ENCODE measurements at regions not wholly inside any gene's neighbourhood (a gene's known extent, or its start where the extent isn't known, plus 50 kb on each side); places are given as distances from the start of the nearest gene placed in this dataset.

GRCh38 chr19:31528261-31528660 lies 179.0 kb upstream of the TSHZ3 start:
- Mint-ChIP-seq H3K36me3 (ENCODE audit: insufficient read depth) (no peaks in the 10 kb centered on the region), H3K9me3 (ENCODE audit: low read depth) (peaks cover 10% of the 10 kb centered on the region), H3K27me3 (peaks cover 8% of the 10 kb centered on the region), H3K4me3 (ENCODE audit: low read depth) (no peak overlapping the region), H3K27ac (no peak overlapping the region), H3K4me1 (ENCODE audit: low read depth) (no peaks in the 10 kb centered on the region)
- TF ChIP-seq, protein P1, sequence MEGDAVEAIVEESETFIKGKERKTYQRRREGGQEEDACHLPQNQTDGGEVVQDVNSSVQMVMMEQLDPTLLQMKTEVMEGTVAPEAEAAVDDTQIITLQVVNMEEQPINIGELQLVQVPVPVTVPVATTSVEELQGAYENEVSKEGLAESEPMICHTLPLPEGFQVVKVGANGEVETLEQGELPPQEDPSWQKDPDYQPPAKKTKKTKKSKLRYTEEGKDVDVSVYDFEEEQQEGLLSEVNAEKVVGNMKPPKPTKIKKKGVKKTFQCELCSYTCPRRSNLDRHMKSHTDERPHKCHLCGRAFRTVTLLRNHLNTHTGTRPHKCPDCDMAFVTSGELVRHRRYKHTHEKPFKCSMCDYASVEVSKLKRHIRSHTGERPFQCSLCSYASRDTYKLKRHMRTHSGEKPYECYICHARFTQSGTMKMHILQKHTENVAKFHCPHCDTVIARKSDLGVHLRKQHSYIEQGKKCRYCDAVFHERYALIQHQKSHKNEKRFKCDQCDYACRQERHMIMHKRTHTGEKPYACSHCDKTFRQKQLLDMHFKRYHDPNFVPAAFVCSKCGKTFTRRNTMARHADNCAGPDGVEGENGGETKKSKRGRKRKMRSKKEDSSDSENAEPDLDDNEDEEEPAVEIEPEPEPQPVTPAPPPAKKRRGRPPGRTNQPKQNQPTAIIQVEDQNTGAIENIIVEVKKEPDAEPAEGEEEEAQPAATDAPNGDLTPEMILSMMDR (IDR thresholded peaks at IDR 0.05; ENCODE audit: unreplicated experiment): no peak
- DNase-seq (ENCODE audit: low spot score, unreplicated experiment): no peak

- H3K27me3 Mint-ChIP-seq: peaks cover 11% of the 10 kb centered on the region
- no peaks in the 10 kb centered on the region for H3K36me3 Mint-ChIP-seq (ENCODE audit: insufficient read depth)
- H3K4me3 Mint-ChIP-seq (ENCODE audit: low read depth): no peak overlapping the region
- TF ChIP-seq, protein P1 (IDR thresholded peaks at IDR 0.05; ENCODE audit: unreplicated experiment): no peak
- no peak overlapping the region for H3K27ac Mint-ChIP-seq
- DNase-seq (ENCODE audit: low spot score, unreplicated experiment): no peak
- H3K9me3 Mint-ChIP-seq (ENCODE audit: low read depth): peaks cover 10% of the 10 kb centered on the region
- H3K4me1 Mint-ChIP-seq (ENCODE audit: low read depth): no peaks in the 10 kb centered on the region
Observed at GRCh38 chr19:31529121-31529520, 179.9 kb upstream of the TSHZ3 start.

DNA sequence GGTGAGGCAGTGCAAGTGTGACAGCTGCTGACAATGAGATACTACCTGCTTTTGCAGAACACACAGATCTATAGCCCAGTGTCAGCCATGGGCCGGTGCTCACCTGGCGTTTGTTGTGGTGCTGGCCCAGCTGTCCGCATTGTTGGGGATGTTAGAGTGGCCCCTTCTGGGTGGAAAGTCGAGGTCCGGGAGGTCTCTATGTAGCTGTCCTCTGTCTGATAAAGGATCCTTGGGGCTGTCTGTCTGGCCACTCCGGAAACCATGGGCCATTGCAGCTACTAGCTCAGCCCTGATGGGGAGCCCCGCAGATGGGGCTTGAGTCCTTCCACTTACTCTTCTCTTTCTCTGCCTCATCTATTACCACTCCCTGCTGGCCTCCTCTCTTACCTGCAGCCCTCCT lies 181.5 kb upstream of the TSHZ3 start:
- H3K4me3 Mint-ChIP-seq (ENCODE audit: low read depth): no peak overlapping the region
- H3K9me3 Mint-ChIP-seq (ENCODE audit: low read depth): peaks cover 5% of the 10 kb centered on the region
- H3K36me3 Mint-ChIP-seq (ENCODE audit: insufficient read depth): no peaks in the 10 kb centered on the region
- H3K4me1 Mint-ChIP-seq (ENCODE audit: low read depth): no peaks in the 10 kb centered on the region
- H3K27me3 Mint-ChIP-seq: peaks cover 21% of the 10 kb centered on the region
- TF ChIP-seq, protein P1 (IDR thresholded peaks at IDR 0.05; ENCODE audit: unreplicated experiment): no peak
- no peak for DNase-seq (ENCODE audit: low spot score, unreplicated experiment)
- no peak overlapping the region for H3K27ac Mint-ChIP-seq

DNA sequence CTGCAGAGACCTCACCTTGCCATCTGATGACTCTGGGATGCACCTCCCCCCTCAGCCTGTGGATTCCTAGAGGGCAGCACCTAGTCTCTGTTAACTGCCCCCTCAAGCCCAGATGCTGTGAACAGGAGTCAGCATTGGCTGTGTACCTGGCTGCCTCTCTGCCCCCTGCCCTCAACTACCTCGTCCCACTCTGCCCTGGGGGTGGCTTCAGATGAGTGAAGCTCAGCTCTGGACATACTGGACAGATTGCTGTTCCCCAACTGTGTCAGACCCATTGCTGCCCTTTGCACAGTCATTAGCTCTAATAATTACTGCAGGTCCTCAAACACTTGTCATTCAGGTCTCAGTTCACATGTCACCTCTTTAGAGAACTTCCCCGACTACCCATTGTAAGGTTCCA lies 182.1 kb upstream of the TSHZ3 start:
- H3K27ac Mint-ChIP-seq: no peak overlapping the region
- no peaks in the 10 kb centered on the region for H3K36me3 Mint-ChIP-seq (ENCODE audit: insufficient read depth)
- no peaks in the 10 kb centered on the region for H3K4me1 Mint-ChIP-seq (ENCODE audit: low read depth)
- peaks cover 24% of the 10 kb centered on the region for H3K27me3 Mint-ChIP-seq
- peaks cover under 1% of the 10 kb centered on the region for H3K9me3 Mint-ChIP-seq (ENCODE audit: low read depth)
- no peak overlapping the region for H3K4me3 Mint-ChIP-seq (ENCODE audit: low read depth)
- no peak for DNase-seq (ENCODE audit: low spot score, unreplicated experiment)
- TF ChIP-seq, protein P1 (IDR thresholded peaks at IDR 0.05; ENCODE audit: unreplicated experiment): no peak

DNA sequence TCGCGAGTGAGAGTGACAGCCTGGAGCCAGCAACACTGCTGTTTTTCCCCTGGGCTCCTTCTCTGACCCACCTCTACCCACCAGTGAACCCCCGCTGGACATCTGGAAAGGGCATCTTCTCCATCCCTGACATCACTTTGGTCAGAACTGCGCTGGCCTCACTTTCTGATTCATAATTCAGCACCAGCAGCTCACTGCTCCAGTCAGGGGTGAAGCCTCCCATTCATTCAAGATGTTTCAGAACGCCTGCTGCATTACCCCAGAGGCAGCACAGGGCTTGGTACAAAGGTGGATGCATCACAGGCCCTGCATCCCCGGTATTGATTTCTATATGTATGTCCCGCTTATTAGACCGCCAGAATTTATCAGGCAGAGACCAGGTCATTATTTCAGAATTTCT lies 182.8 kb upstream of the TSHZ3 start:
- Mint-ChIP-seq H3K4me1 (ENCODE audit: low read depth) (no peaks in the 10 kb centered on the region), H3K27ac (no peak overlapping the region), H3K4me3 (ENCODE audit: low read depth) (no peak overlapping the region), H3K36me3 (ENCODE audit: insufficient read depth) (no peaks in the 10 kb centered on the region), H3K9me3 (ENCODE audit: low read depth) (no peaks in the 10 kb centered on the region), H3K27me3 (peaks cover 25% of the 10 kb centered on the region)
- DNase-seq (ENCODE audit: low spot score, unreplicated experiment): no peak
- TF ChIP-seq, protein P1 (IDR thresholded peaks at IDR 0.05; ENCODE audit: unreplicated experiment): no peak
